ENCODE measurements at regions not wholly inside any gene's neighbourhood (a gene's known extent, or its start where the extent isn't known, plus 50 kb on each side); places are given as distances from the start of the nearest gene placed in this dataset.

- no peaks in the 10 kb centered on the region for H3K27me3 ChIP-seq (ENCODE audit: insufficient read depth, low read length)
- ChIA-PET CTCF (no interaction called here), RAD21 (ENCODE audit: low non-redundant PET in 1 of 2, low total read pairs in 2 of 2, uncharacterized antibody in 2 of 2, unreplicated experiment in 2 of 2) (no interaction called here), POLR2A (no interaction called here)
- H3K36me3 ChIP-seq (ENCODE audit: control insufficient read depth in 1 of 2, insufficient read depth in 2 of 2, low read length in 2 of 2), result no peaks in the 10 kb centered on the region
- no peak overlapping the region for H3K4me2 ChIP-seq (ENCODE audit: low read length)
- no peak for DNase-seq (ENCODE audit: low read depth, low spot score)
- intact Hi-C loops (cut with micrococcal nuclease), result no loop called here
- no peaks in the 10 kb centered on the region for H3K9me2 ChIP-seq (ENCODE audit: insufficient read depth)
- H3K9me3 ChIP-seq (ENCODE audit: control insufficient read depth in 1 of 2, insufficient read depth in 1 of 2, low read depth in 1 of 2, low read length in 2 of 2), result no peaks in the 10 kb centered on the region
- H3K27ac ChIP-seq (ENCODE audit: low read depth, low read length), result no peak overlapping the region
- no peaks in the 10 kb centered on the region for H4K20me1 ChIP-seq (ENCODE audit: insufficient read depth)
- H2AFZ ChIP-seq (ENCODE audit: low read depth, low read length, poor library complexity, severe bottlenecking), result no peak overlapping the region
- no peak for ATAC-seq
- peaks cover 2 to 6% of the 10 kb centered on the region in 2 experiments; a peak in 3 of 4 replicates for H3K4me1 ChIP-seq (ENCODE audit: control insufficient read depth in 1 of 2, insufficient read depth in 2 of 2, low read length in 2 of 2)
- TF ChIP-seq, protein P1, sequence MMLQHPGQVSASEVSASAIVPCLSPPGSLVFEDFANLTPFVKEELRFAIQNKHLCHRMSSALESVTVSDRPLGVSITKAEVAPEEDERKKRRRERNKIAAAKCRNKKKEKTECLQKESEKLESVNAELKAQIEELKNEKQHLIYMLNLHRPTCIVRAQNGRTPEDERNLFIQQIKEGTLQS (IDR thresholded peaks at IDR 0.05), result no peak
- TF ChIP-seq SRF (IDR thresholded peaks at IDR 0.05; ENCODE audit: low read depth) (no peak), SIN3A (IDR thresholded peaks at IDR 0.05; ENCODE audit: low read depth) (no peak), SP1 (IDR thresholded peaks at IDR 0.05; ENCODE audit: low read depth) (no peak), JUND (IDR thresholded peaks at IDR 0.05) (no peak), EGR1 (IDR thresholded peaks at IDR 0.05; ENCODE audit: low read depth) (no peak), POLR2AphosphoS5 (IDR thresholded peaks at IDR 0.05; ENCODE audit: low read depth, low read length) (no peak), CTCF (IDR thresholded peaks at IDR 0.05 in 2 of 3, conservative IDR thresholded peaks at IDR 0.05 in 1 of 3; ENCODE audit: borderline replicate concordance in 1 of 3, insufficient read depth in 1 of 3, low read depth in 2 of 3, low read length in 2 of 3) (no peak), RAD21 (IDR thresholded peaks at IDR 0.05; ENCODE audit: low read depth) (no peak), ZFX (IDR thresholded peaks at IDR 0.05) (no peak), ZBTB33 (IDR thresholded peaks at IDR 0.05; ENCODE audit: extremely low read depth, insufficient replicate concordance, low read length) (no peak), CEBPB (IDR thresholded peaks at IDR 0.05; ENCODE audit: low read depth) (no peak), POLR2A (IDR thresholded peaks at IDR 0.05; ENCODE audit: borderline replicate concordance, extremely low read depth, insufficient read depth, insufficient read length) (no peak), EZH2 (IDR thresholded peaks at IDR 0.05) (no peak), REST (IDR thresholded peaks at IDR 0.05; ENCODE audit: low read depth) (no peak), CBX3 (IDR thresholded peaks at IDR 0.05; ENCODE audit: low read depth) (no peak), TCF7L2 (IDR thresholded peaks at IDR 0.05; ENCODE audit: borderline replicate concordance, extremely low read depth, insufficient read depth, insufficient read length) (no peak), EZH2phosphoT487 (IDR thresholded peaks at IDR 0.05; ENCODE audit: borderline replicate concordance) (no peak), ELF1 (IDR thresholded peaks at IDR 0.05; ENCODE audit: borderline replicate concordance, low read depth) (no peak), ZNF274 (IDR thresholded peaks at IDR 0.05; ENCODE audit: low read depth, low read length) (no peak)
- no TSS peak for BruUV-seq (replicated peaks)
- no peaks in the 10 kb centered on the region for H3K79me2 ChIP-seq (ENCODE audit: insufficient read depth, low read length)
- H3K9ac ChIP-seq (ENCODE audit: low read length), result no peak overlapping the region
- H3K4me3 ChIP-seq (replicated peaks in 1 of 2; ENCODE audit: low read depth in 1 of 2, low read length in 2 of 2), result no peak overlapping the region
Observed at GRCh38 chr1:5722635-5723164, 269.5 kb downstream of the NPHP4 start.

Measured in HCT116 (cell line).